ENCODE measurements at regions not wholly inside any gene's neighbourhood (a gene's known extent, or its start where the extent isn't known, plus 50 kb on each side); places are given as distances from the start of the nearest gene placed in this dataset.

GRCh38 chr15:87439090-87439489 lies 817.4 kb downstream of the NTRK3 start:
- TF ChIP-seq CTCF (conservative IDR thresholded peaks at IDR 0.05; ENCODE audit: low read depth, low read length) (no peak), EZH2 (IDR thresholded peaks at IDR 0.05; ENCODE audit: borderline replicate concordance, low read depth, low read length, poor library complexity, severe bottlenecking) (no peak)

Data from A673 (cell line).